ENCODE measurements at regions not wholly inside any gene's neighbourhood (a gene's known extent, or its start where the extent isn't known, plus 50 kb on each side); places are given as distances from the start of the nearest gene placed in this dataset.
"Not testable (repeated sequence)": the region's sequence is repeated elsewhere in the genome, so short reads cannot be mapped to it uniquely, and the experiment has no call there.

DNA sequence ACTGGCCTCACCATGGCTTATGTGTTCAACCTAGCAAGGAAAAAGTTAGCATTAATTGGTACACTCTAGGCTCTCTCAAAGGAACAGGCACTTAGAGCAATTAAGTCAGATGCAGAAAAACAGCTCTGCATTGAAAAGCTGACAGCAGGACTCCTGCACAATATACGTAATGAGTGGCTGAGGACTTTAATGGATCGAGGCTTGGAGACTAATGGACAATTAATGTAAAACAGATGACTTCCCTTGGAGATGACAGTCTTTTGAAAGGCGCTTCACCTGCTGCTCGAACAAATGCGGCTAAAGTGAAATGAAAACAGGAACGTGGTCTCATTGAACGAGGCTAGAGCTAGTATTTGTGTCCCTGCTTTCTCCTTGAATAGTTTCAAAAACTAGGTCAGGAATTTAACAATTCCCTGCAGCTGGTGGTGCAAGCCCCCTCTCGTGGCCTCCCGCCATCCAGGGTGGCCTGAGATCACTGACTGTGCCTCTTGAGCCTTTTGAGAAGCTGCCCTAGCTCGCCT, 137.1 kb downstream of the ELOVL4 start:
- no peak for DNase-seq (ENCODE audit: low read depth, low spot score)

DNA sequence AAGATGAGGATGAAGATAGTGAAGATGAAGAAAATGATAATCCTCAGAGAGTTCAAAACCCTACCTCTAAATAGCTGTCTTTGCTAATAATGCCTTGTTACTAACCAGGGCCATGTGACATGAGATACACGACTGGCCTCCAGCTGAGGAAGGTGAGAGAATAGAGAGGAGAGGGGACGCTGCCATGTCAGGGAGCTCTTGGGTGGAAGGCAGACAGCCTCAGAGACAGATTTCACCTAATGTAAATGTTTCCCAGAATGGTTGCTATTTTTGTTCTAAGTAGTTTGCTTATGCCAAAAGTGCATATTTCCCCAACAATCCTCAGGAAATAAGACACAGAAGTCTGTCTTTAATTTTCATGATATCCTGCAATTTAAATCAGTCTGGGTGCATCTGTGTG, 138.4 kb downstream of the ELOVL4 start:
- no peak for DNase-seq (ENCODE audit: low read depth, low spot score)

DNA sequence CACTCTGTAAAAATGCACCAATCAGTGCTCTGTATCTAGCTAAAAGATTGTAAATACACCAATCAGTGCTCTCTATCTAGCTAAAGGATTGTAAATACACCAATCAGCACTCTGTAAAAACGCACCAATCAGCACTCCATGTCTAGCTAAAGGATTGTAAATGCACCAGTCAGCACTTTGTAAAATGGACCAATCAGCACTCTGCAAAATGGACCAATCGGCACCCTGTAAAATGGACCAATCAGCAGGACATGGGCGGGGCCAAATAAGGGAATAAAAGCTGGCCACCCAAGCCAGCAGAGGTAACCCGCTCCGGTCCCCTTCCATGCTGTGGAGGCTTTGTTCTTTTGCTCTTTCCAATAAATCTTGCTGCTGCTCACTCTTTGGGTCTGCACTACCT, 140.7 kb downstream of the ELOVL4 start:
- not testable (repeated sequence) for DNase-seq (ENCODE audit: low read depth, low spot score)

DNA sequence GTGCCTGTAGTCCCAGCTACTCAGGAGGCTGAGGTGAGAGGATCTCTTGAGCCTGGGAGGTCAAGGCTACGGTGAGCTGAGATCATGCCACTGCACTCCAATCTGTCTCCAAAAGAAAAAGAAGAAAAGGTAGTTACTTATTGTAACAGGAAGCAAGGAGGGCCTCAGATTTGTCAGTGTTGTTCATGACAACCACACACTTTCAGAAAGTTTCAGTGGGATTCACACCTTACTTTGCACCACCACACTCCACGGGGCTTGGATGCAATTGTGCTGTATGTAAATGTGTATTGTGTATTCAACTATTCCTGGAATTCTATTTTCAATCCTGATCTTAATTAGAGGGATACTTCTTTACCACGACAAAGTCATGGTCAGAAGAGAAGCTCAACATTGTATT, 142.6 kb downstream of the ELOVL4 start:
- no peak for DNase-seq (ENCODE audit: low read depth, low spot score)

DNA sequence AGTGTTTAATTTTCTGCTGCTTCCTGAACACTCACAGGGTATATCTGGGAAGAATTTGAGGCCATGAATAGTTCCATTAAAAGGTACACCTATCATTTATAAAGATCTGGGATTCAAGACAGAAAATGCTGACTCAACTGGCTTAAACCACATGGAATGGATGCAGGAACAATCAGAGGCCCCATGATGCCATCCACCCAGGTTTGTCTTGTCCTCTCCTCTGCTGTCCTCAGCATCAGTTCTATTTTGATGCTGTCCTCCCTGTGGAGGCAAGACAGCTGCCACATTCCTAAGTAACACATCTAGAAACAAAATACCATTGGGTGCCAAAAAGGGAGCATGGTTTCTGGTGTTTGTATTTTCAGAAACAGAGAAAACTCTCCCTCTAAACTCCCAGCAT, 143.4 kb downstream of the ELOVL4 start:
- DNase-seq (ENCODE audit: low read depth, low spot score) = no peak

DNA sequence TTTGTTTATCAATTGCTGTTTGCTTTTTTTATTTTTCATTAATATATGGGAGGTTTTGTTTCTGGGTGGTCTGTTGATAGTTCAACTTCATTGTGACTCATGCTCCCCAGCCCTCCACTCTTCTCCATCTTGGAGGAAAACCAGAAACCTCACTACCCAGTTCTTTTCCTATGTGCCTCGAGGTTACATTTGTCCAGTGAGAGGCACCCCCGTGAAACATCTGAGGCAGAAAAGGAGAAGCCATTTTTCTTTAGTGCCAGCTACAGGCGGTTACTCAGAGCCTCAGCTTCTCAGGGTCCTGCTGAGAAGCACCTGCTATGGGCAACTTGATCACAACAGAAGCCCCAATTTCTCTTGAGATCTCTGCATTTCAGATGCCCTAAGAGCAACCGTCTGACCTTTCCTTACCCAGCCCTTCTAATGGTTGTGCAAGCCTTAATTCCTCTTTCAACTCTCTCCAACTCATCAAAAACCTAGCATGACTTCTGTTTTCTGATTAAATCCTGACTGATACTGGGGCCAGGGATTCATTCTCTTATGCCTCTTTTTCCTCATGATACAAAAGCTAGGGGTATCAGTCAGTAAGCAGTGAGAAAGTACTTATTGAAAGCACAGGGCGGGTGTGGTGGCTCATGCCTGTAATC, 144.6 kb downstream of the ELOVL4 start:
- DNase-seq (ENCODE audit: low read depth, low spot score) = no peak

DNA sequence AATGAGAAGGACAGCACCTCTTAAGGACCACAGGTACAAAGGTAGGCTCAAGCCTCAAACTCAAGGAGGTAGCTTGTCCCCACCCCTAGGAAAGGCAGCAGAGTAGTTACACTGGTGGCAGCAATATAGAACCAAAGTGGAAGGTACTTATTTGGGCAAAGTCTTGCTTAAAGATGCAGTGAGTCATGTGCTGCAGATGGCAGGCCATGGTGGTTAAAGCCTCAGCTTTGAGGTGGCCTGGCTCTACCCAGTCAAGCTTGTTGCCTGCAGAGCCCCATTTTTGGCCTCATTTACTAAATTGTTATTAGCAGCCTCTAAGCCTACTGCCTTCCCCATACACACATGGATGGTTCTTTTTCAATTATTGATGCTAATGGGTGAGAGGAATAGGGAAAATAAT, 146.0 kb downstream of the ELOVL4 start:
- no peak for DNase-seq (ENCODE audit: low read depth, low spot score)

DNA sequence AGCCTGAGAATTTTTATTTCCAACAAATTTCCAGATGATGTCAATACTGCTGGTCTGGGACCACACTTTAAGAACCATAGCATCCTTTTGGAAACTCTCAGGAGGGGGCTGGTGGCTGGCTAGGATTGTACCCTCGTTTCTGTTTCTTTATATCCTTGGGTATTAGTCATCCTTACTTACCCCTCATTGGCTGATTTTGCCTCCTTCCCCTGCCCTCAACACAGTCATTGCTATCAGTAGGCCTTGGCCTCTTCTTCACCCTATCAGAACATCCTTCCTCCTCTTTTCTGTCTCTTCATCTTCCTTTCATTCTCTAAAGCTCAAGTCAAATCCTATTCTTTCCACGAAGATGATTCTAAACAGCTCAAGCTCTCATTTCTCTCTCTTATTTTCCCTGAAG, 148.5 kb downstream of the ELOVL4 start:
- no peak for DNase-seq (ENCODE audit: low read depth, low spot score)

DNA sequence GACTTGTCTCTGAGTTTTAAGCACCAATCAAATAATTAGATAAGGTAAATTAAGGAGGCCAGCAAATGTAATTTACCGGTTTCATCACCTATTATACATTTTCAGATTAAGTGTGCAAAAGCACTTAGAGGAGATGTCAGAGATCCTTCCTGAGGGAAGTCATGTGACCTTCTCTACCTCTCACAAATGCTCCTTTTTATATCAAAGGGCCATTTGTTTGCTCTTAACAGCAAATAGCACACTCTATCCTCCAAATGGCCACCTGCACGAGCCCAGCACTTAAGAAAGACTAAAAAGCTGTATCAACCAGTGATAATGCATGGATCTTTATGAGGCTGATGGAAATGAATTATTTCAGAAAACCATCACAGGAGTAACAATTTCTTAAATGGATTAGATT, 149.4 kb downstream of the ELOVL4 start:
- DNase-seq (ENCODE audit: low read depth, low spot score) = no peak

DNA sequence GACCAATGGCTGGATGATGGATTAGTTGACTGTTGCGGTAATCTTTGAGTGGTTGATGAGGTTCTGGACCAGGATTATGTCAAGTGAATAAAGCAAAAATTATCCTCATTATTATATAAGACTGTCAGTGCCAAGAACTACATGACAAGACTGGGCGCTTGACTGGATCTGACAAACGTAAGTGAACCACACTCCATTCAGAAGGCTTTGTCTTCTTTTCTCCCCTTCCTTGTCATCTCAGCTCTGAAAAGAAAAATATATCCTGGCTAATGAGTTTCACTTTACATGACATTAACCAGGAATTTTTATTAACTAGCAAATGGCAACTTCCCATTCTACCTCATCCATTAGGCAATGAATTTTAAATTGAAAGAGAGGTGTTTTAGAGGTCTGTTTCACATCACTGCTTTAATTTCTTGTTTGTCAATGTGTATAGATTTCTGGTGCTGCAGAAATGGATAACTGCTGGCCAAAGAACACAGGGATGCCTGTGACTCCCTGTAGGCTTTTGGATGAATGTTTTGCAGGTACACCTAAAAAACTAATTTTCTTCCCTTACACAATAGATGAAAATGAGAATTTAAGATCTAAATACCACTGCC, 150.1 kb downstream of the ELOVL4 start:
- no peak for DNase-seq (ENCODE audit: low read depth, low spot score)

DNA sequence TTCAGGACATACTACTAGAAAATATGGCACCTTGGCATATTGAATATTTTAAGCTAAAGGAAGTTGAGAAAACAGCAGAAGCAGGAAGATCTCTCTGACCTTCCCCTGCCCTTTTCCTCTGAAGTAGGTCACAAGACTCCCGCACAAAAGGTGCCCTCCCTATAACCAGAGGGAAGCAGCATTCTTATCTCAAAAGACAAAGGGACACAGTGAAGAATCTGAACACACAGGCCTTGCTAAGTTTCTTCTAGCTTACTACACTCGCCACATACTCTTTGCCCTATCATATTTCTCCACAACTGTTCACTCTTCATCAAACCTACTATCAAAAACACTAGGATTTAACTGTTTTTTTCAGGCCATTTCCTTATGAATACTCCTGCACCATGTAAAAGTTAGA, 151.2 kb downstream of the ELOVL4 start:
- DNase-seq (ENCODE audit: low read depth, low spot score) = no peak

DNA sequence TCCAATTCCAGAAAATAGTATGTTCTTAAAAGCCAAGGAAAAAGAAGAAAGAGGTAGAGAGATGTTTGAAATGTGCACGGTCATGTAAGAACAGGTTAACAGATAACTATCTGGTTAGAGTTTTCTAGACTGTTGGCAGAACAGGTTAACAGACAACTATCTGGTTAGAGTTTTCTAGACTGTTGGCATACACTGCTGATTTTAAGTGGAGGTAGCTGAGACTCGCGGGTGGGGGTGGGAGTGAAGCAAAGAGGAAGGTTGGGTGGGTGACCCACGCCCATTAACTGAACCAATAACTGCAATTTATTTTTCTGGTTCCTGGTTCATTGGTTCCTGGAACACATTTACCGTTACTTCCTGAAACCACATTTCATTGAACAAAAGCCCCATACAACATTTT, 157.5 kb downstream of the ELOVL4 start:
- no peak for DNase-seq (ENCODE audit: low read depth, low spot score)

DNA sequence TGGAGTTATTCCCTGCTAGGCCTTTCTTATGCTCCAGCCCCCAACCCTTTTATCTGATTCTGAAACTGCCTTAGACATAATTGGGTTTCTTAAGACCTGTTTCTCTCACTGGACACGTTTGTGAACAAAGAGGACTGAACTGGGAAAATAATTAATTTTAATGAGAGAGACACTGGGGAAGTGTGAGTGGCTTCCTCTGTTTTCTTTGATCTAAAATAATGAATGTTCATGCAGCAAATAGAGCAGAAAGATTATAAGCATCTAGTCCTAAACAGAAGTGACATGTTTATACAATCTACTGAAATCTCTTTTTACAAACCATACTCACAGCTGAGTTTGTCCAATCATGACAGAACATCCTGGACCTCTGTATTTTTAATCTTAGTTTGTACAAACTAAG, 157.6 kb downstream of the SH3BGRL2 start:
- DNase-seq (ENCODE audit: low read depth, low spot score) = no peak

DNA sequence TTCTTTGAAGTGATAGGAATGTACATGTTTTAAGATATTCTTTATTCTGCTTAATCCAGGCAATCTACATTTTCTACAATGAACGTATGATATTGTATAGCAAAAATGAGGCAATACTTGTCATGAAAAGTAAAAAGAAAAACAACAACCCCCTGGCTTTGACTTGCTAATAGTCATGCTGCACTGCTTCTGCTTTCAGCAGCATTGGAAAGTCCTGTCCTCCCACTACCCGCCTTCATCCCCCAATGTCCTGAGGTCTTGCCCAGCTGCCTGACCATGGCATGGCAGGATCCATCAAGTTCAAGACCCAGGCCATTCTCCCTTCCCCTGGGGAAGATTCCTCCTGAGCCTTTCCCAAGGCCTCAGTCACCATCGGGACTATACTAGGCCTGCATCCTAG, 156.5 kb downstream of the SH3BGRL2 start:
- no peak for DNase-seq (ENCODE audit: low read depth, low spot score)

DNA sequence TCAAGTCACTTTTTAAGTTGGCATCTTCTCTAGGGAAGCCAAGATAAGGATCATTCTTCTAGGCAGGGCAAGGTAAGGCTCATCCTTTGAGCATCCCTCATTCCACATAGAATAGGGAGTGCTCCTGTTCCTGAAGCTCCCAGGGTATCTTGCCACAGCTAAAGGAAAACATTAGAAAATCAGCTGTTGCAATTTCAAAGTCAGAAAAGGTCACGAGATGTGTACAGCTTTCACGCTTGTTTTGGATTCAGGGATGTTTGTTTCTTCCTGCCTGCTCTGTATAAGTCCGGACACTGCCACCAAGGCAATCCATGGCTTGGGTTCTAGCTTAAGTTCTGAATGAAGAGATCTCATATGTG, 153.2 kb downstream of the SH3BGRL2 start:
- no peak for DNase-seq (ENCODE audit: low read depth, low spot score)

DNA sequence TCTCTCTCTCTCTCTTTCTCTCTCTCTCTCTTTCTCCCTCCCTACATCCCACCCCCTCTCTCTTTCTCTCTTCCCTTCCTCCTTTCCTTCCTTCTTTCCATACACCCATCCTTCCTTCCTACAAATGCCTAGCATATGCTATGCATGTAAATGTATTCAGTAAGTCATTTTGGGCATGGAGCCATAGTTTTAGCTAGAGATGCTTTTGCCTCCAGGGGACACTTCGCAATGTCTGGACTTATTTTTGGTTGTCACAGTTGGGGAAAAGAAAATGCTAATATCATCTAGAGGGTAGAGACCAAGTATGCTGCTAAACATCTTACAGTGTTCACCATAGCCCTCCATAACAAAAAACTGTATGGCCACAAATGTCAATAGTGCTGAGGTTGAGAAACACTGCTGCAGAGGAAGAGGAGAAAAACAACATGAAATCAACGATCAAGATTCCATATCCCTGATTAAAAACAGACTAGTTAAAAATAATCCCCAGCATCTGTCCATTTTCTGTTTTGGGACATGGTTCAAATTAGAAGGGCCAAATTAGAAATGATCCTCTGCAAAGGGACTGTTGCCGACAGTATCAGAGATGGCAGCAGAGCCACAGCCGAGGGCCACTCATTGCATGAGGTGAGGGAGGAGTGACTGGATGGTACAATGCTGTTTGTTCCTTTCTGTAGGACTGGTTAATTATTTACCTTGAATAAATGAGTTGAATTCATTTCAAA, 152.7 kb downstream of the SH3BGRL2 start:
- DNase-seq (ENCODE audit: low read depth, low spot score) = no peak

DNA sequence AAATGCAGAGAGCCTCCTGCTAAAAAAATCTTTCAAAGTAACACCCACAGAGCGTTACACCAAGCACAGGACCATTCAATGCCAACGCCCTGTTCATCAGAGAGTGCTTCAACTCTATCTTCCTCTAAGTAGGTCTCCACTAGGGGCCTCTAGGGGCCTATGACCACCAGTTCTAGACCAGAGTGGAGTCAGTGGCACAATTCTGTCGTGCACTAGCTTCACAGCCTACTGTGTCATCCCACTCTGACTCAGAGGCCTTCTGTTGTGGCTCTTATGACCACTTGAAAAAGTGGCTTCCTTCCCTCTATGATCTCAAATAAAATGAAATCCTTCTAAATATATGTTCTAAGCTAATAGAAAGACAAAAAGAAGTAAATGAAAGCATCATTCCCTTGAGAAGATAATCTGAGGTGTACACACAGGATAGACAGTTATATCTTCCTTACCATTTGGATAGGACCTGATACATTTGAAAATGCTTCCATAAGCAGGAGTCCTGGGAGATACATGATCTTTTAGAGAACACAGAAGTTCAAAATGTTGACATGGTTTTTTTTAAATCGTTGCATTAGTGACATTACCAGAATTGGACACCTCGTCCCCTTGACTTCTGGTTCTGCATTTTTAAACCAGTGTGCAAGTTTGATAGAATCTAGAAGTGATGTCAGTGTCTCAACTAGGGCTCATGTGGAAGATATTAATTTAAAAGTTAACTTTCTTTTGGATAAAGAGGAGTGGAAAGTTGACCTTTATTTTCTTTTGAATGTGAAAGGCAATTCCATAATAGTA, 151.9 kb downstream of the SH3BGRL2 start:
- no peak for DNase-seq (ENCODE audit: low read depth, low spot score)

DNA sequence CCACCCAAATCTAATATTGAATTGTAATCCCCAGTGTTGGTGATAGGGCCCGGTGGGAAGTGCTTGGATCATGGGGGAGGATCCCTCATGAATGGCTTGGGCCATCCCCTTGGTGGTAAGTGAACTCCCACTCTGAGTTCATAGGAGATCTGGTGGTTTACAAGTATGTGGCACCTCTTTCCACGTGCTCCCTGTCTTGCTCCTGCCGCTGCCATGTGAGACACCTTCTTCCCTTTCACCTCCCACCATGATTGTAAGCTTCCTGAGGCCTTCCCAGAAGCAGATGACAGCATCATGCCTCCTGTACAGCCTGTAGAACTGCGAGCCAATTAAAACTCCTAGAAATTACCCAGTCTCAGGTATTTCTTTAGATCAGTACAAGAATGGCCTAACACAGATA, 150.8 kb downstream of the SH3BGRL2 start:
- DNase-seq (ENCODE audit: low read depth, low spot score) = no peak

DNA sequence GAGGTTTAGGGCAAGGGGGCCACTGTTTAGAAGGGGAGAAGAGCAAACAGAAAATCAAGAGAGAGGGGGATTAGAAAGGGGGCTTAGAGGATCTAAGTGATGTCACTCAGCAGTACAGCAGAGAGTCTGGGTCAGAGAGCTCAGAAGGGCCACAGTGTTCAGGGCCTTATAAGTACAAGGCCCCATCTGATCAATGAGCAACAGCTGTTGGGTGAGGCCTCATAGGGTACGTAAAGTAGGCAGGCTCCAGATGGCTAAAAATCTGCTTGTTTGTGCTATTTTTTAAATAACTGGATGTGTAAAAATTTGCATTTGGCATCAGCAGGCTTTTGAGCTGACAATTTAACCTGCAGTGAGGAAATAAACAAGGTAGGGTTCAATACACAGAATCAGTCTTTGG, 149.8 kb downstream of the SH3BGRL2 start:
- DNase-seq (ENCODE audit: low read depth, low spot score) = no peak

DNA sequence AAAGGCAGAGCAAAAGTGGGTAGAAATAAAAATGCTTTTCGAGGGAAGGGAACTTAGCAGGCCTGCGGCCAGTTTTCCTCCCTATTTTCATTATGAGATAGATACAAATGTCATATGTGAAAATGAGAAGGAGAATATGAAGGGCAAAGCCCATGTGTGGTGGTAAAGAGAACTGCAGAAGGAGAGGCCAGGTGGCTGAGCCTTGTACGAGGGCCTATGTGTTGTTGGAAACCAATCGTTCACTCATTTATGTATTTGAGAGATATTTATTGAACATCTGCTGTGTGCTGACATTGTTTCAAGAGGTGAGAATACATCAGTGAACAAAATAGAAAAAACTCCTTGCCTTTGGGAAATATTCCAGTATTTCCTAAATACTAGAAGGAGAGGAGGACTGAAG, 147.7 kb downstream of the SH3BGRL2 start:
- no peak for DNase-seq (ENCODE audit: low read depth, low spot score)

DNA sequence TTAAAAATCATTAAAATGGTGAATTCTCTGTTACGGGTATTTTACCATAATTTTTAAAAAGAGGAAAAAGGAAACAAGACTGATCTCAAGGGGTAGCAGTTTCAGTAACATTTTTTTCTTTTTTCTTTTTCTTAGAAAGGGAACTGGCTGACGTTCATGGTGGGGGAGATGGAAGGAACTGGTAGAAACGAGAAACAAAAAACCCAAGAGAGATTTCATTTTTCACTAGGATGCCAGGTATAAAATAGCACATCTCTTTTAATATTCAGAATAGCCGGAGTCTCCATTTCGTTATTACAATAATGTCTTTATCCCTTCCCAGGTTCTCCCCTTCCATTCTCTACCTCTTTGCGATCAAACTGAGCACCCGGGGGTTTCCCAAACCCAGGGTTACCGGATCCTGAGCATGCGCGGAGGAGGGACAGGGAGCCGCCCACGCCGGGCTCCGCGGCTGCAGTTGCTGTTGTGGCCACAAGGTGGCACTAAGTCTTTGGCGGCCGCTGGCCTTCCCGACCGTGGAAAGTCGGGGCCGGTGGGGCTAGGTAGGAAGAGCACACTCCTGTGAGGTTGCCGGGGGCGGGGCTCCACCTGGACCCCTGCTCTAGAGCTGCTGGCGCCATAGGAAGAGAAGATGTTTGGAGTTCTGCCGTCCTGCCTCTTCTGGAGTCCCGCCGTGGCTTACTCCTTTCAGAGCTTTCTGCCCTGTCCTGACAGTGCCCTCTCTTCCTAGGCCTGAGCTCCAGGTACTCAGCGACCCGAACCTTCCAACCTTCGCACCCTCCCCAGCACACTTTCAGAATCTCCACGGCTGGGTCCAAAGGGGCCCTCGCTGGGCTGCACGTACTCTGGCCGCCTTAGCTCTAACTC, 146.8 kb downstream of the SH3BGRL2 start:
- peak; percentile 92 for DNase-seq (ENCODE audit: low read depth, low spot score)

Measured in ELF-1 (cell line).